BE2C (cell line): ENCODE measurements at regions not wholly inside any gene's neighbourhood (a gene's known extent, or its start where the extent isn't known, plus 50 kb on each side); places are given as distances from the start of the nearest gene placed in this dataset.
A peak's percentile ranks its signal among the peaks of the same experiment; 100 is the strongest.

Experiments
- DNase-seq: peaks from one replicate; pipeline ENCODE4 v3.0.0-alpha.2; 2020
- H3K27me3 ChIP-seq: fragments of 250-450 bp; sonication (Bioruptor Pico); 2 replicates; pipeline ENCODE4 v1.5.1; 2020; ENCODE audit warnings: mild to moderate bottlenecking
- H3K36me3 ChIP-seq: fragments of 250-450 bp; sonication (Bioruptor Pico); 2 replicates; pipeline ENCODE4 v1.5.1; 2020; ENCODE audit warnings: mild to moderate bottlenecking
- H3K4me1 ChIP-seq: fragments of 250-450 bp; sonication (Bioruptor Pico); 2 replicates; pipeline ENCODE4 v1.5.1; 2020
- H3K4me3 ChIP-seq: 2 replicates; pipeline ENCODE4 v1.5.1; 2011; ENCODE audit warnings: low read depth, low read length
- H3K9me3 ChIP-seq: fragments of 250-450 bp; sonication (Bioruptor Pico); 2 replicates; pipeline ENCODE4 v1.5.1; 2020
- TF ChIP-seq, protein P1 (sequence below): IDR thresholded peaks from 2 replicates; pipeline ENCODE4 v1.5.1; 2012; ENCODE audit warnings: mild to moderate bottlenecking, low read depth, low read length

GRCh38 chr6:66689608-66690007 is 982.6 kb upstream of the EYS start:
- no peak for DNase-seq
- H3K4me1 ChIP-seq: peaks cover 10% of the 10 kb centered on the region
- H3K4me3 ChIP-seq: no peak overlapping the region
- no peaks in the 10 kb centered on the region for H3K27me3 ChIP-seq
- no peaks in the 10 kb centered on the region for H3K9me3 ChIP-seq
- H3K36me3 ChIP-seq: no peaks in the 10 kb centered on the region
- TF ChIP-seq, protein P1, sequence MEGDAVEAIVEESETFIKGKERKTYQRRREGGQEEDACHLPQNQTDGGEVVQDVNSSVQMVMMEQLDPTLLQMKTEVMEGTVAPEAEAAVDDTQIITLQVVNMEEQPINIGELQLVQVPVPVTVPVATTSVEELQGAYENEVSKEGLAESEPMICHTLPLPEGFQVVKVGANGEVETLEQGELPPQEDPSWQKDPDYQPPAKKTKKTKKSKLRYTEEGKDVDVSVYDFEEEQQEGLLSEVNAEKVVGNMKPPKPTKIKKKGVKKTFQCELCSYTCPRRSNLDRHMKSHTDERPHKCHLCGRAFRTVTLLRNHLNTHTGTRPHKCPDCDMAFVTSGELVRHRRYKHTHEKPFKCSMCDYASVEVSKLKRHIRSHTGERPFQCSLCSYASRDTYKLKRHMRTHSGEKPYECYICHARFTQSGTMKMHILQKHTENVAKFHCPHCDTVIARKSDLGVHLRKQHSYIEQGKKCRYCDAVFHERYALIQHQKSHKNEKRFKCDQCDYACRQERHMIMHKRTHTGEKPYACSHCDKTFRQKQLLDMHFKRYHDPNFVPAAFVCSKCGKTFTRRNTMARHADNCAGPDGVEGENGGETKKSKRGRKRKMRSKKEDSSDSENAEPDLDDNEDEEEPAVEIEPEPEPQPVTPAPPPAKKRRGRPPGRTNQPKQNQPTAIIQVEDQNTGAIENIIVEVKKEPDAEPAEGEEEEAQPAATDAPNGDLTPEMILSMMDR: no peak

GRCh38 chr6:66687611-66688140 is 980.6 kb upstream of the EYS start:
- no peak for DNase-seq
- Histone ChIP-seq H3K9me3 (no peaks in the 10 kb centered on the region), H3K36me3 (no peaks in the 10 kb centered on the region), H3K4me1 (peaks cover 5% of the 10 kb centered on the region), H3K27me3 (no peaks in the 10 kb centered on the region), H3K4me3 (no peak overlapping the region)
- TF ChIP-seq, protein P1: no peak

- TF ChIP-seq, protein P1: no peak
Observed at GRCh38 chr6:66675906-66676305, 968.9 kb upstream of the EYS start.

DNA sequence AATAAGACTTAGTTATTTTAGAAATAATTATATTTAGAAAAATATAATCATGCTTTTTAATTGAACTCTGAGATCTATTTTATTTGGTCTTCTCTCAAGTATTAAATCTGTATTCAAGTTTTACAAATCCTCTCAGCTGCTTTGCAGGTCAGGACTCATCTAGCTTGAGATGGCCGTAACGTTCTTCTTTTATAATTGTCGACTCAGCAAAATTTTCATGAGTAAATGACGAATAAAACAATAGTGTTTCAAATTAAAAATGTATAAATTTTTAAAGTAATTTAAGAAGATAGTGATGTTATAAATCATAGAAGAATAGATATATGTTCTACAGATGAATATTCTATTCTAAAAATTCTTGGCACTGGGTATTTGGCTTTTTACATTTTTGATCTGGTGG is 957.1 kb upstream of the EYS start:
- no peaks in the 10 kb centered on the region for H3K27me3 ChIP-seq
- TF ChIP-seq, protein P1: no peak
- DNase-seq: no peak
- H3K4me3 ChIP-seq: no peak overlapping the region
- no peaks in the 10 kb centered on the region for H3K4me1 ChIP-seq
- no peaks in the 10 kb centered on the region for H3K9me3 ChIP-seq
- H3K36me3 ChIP-seq: no peaks in the 10 kb centered on the region

More at GRCh38 chr6:66675906-66676305, 968.9 kb upstream of the EYS start:
- H3K9me3 ChIP-seq: no peaks in the 10 kb centered on the region
- no peak overlapping the region for H3K4me3 ChIP-seq
- no peaks in the 10 kb centered on the region for H3K27me3 ChIP-seq
- H3K36me3 ChIP-seq: no peaks in the 10 kb centered on the region
- no peak for DNase-seq
- H3K4me1 ChIP-seq: no peaks in the 10 kb centered on the region

- DNase-seq: no peak
- TF ChIP-seq, protein P1: no peak
- Histone ChIP-seq H3K9me3 (no peaks in the 10 kb centered on the region), H3K36me3 (no peaks in the 10 kb centered on the region), H3K4me1 (no peaks in the 10 kb centered on the region), H3K4me3 (no peak overlapping the region), H3K27me3 (no peaks in the 10 kb centered on the region)
Observed at GRCh38 chr6:66662721-66663507, 955.9 kb upstream of the EYS start.

DNA sequence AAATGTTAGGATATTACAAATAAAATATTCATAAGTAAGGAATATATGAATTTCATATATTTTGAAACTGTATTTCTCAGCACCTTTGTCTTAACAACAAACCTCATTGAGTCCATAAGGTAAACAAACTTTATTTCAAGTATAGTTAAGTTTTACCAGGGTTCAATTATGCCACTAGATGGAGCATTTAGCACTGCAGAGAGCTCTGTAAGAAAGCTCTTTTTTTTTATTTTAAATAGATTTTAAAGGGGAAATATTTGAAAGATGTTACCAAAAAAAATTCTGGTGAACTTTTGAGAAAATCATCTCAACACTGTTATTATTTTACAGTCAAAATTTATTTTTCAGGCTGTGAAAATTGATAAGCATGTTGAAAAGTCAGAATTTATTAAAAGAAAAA is 955.2 kb upstream of the EYS start:
- Histone ChIP-seq H3K4me1 (no peaks in the 10 kb centered on the region), H3K27me3 (no peaks in the 10 kb centered on the region), H3K36me3 (no peaks in the 10 kb centered on the region), H3K4me3 (no peak overlapping the region), H3K9me3 (no peaks in the 10 kb centered on the region)
- TF ChIP-seq, protein P1: peak; percentile 71
- DNase-seq: no peak
